NCI-H2171 treated with DMSO at 0.1 percent for 48 hours (cell line): ENCODE measurements at regions not wholly inside any gene's neighbourhood (a gene's known extent, or its start where the extent isn't known, plus 50 kb on each side); places are given as distances from the start of the nearest gene placed in this dataset.
"Not testable (repeated sequence)": the region's sequence is repeated elsewhere in the genome, so short reads cannot be mapped to it uniquely, and the experiment has no call there.

ENCODE experiments used
- DNase-seq: peaks from one replicate; lab custom pipeline; 2025; lab: John Stamatoyannopoulos, UW

DNA sequence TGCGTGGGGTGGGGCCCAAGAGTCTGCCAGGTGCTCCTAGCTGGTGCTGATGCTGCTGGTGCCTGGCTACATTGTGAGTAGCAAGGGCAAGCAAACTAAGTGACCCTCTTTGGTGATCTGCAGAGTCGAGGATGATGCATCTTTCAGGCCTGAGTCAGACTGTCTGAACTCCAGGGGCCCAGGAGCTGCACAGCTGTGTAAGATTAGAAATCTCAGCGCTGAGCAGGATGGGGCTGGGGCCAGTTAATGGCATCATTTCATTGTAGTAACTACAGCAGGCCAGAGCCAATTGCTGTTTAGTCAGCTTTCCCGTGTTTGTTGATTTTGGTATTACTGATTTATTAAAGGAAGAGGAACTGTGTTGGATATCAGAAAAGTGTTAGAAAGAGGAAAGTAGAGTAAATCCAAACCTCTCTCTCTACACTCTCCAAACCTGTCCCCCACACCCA, 365.2 kb downstream of the PAX1 start:
- DNase-seq, result no peak

DNA sequence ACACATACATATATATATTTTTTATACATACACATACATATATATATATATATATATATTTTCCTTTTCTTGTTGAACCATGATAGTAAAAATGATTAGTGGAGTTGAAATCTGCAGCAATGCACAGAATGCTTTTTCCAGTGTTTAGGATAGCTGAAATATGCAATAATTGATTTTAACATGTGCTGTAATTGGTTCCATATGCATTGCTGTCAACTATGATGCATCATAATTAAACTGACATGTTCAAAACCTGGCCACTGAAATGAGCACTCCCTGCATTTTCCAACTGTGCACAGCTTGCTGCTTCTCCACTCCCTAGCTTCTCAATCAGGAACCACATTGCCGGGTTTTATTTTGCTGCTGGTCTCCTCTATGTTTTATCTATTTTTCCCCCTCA, 358.3 kb downstream of the PAX1 start:
- no peak for DNase-seq

DNA sequence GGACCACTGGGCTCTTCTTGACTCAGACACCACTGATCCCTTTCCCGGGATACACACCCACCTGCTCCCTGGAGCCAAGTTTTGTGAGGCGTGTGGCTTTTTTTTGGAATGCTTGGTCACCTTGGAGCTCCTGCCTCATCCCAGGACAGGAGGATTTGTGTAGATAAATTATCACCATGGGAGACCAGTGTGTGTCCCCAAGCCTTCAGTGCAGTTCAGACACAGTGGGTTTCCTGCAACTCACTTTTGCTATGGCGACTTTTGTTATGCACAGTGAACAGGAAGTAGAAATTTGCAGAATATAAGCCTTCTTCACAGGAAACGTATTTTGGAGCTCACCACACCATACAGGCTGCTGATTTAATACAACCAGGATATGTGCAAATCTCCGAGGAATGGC, 357.4 kb downstream of the PAX1 start:
- no peak for DNase-seq

DNA sequence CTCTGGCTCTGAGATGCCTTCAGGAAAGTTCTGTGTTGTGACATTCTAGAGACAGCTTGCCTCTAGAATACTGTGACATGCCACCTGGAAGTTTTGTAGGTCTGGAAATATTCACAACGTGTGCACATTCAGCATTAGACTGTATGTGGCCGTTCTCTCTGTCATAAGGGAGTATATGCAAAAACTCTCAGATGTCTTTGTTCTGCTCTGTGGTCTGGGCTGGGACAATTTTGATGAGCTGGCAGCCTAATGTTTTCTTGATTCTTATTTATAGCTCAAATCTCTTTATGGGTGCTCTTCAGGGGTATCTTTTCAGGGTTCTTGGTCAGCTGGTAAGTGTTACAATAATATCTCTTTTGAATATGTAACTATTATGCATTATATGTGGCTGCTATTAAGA, 355.1 kb downstream of the PAX1 start:
- DNase-seq, result no peak

DNA sequence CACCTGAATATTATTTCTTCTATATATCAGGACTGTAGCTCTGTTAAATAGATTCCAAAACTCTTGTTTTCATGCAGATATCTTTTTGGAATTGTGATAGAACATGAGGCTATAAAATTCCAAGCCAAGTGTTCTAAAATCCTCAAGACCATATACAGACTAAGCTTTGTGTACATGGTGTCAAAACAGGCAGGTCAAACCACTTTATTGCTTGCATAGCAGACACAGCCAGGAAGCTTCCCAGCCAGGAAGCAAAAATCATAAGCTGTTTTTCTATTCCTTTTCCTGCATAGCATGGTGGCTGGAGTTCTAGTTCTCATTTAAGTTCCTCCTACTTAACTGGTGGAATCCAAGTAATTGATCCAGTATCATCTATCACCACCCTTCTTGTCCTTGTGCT, 353.3 kb downstream of the PAX1 start:
- DNase-seq, result no peak

DNA sequence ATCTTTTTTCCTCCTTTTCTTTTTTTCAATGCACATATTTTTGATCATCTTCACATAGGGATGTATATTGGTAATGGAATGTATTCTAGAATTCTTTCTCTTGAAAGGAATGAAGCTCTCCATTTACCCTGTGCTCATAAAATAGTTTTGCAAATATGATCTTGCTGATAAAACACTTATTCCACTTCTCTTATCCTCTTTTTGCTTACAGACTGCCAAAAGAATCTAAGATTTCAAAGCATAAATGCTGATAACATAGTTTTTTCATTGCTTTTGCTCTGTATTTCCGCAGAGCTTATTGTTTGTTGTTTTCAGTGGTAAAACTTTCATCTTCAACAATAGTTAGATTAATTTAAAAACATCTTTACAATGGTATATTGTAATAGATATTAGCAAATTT, 350.5 kb downstream of the PAX1 start:
- DNase-seq, result no peak

DNA sequence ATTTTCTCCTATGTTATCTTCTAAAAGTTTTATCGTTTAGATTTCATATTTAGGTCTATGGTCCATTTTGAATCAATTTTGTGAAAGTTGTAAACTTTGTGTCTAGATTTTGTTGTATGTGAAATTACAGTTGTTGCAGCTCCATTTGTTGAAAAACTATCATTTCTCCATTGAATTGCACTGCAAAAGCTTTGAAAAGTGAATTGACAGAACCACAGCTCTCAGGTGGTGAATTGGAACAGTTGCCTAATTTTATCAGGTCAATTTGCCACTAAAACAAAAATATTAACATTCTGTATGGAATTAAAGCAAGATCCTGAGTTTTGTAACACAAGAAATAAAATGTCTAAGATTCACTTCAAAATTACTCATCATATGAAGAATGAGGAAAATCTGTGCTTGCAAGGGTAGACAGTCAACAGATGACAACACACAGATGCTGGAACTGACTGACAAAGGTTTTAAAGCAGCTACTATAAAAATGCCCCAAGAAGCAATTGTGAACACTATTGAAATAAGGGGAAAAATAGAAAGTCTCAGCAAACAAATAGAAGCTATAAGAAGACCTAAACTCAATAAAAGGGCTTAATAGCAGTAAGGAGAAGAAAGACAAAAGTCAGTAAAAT, 346.7 kb downstream of the PAX1 start:
- DNase-seq, result no peak

DNA sequence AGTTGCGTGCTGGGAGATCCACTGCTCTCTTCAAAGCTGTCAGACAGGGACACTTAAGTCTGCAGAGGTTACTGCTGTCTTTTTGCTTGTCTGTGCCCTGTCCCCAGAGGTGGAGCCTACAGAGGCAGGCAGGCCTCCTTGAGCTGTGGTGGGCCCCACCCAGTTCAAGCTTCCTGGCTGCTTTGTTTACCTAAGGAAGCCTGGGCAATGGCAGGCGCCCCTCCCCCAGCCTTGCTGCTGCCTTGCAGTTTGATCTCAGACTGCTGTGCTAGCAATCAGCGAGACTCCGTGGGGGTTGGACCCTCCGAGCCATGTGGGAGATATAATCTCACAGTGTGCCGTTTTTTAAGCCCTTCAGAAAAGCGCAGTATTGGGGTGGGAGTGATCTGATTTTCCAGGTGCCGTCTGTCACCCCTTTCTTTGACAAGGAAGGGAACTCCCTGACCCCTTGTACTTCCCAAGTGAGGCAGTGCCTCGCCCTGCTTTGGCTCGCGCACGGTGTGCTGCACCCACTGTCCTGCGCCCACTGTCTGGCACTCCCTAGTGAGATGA, 340.6 kb downstream of the PAX1 start:
- not testable (repeated sequence) for DNase-seq

DNA sequence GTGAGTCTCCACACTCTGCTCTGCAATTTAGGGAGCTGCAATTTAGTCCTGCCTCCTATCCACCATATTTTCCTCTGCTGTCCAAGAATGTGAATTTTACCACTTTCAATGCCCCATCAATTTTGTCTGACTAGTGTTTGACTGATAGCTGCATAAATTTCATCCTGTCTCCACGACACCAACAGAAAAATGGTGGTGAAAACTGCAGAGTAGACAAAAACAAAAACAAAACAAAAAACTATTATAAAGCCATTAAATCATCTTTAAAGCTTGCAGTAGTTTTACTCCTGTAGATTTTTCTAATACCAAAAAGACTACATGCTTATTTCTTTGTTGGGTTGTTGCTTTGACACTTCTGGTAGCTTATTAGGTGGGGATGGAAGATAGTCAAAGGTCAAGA, 322.0 kb downstream of the PAX1 start:
- no peak for DNase-seq

DNA sequence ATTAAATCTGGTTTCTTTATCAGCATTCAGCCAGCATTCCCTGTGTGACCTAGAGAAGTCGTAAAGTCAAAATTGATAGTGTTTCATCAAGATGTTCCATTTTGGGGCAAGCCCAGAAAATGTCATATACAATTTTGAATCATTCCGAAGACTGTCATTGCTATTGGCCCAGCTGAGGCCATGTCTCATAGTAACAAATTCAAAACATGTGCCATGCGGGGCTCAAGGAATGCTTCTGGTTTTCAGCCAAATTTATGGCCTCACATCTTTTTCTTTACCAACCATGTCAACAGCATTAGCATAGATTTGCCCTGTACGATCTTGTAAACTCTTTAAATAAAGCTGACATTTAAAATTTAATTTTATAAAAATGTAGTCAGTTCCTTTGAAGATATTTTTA, 314.7 kb downstream of the PAX1 start:
- DNase-seq, result no peak

DNA sequence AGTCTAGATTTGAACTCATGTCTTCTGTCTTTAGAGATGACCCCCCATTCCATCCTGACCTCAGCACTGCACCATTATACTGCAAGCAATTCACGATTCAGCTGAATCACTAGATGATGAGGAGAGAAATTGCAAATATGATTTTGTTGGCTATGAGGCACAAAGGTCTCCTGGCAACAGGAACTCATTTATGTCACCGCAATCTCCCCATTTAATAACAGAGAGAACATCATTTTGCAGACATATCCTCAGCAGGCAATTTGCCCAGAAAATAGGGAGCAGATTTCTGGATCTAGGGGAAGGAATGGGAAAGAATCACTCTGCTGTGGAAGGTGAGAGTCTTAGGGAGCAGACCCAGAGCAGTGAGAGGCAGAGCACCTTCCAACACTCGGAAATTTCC, 303.0 kb downstream of the PAX1 start:
- DNase-seq, result no peak

DNA sequence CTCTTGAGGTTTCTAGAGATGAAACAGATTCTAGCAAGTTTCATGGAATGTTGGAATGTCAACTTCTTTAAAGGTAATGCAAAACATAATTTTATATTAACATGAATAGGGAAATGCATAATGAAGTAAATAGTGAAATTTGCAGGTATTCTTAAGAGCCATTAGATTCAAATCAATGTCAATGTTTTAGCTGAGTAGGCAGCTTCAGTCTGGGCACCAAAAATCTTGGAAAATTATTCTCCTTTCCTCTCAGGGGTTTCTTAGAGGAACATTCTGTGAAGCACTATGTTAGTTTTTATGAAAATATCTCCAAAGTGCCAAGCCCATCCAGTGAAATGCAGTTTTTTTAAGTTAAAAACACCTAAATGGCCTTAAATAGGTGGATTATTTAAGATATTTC, 300.8 kb downstream of the PAX1 start:
- DNase-seq, result no peak

DNA sequence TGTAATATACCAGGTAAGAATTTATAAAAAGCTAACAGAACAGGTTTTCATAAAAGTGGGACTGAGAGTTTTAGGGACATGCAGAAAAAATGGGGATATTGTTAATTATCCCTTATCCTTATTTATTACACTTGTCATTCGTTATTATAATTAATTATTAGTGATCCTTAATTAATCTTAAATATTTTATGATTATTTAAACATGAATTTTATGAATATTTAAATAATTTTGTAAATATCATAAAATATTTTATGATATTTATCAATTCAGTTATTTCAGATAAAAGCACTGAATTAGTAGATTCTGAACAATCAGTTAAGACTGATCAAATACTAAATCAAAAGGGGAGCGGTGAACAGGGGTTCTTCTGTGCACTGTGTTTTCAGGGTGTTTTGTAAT, 300.1 kb downstream of the PAX1 start:
- no peak for DNase-seq

DNA sequence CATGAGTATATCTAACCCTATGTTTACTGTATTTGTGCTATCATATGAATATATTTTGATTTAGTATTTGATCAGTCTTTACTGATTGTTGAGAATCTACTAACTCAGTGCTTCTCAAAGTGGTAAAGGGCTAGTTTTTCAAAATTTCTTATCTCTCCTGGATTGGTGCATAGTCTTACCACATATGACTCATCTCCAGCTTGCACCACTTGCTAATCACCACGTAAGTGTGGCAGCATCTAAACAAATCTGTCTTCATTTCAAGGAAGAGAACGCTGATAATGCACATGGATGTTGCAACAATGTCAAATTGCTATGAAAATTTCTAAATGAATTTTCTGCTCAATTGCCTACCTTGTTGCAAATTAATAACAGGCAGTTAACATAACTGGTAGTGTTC, 299.5 kb downstream of the PAX1 start:
- no peak for DNase-seq

DNA sequence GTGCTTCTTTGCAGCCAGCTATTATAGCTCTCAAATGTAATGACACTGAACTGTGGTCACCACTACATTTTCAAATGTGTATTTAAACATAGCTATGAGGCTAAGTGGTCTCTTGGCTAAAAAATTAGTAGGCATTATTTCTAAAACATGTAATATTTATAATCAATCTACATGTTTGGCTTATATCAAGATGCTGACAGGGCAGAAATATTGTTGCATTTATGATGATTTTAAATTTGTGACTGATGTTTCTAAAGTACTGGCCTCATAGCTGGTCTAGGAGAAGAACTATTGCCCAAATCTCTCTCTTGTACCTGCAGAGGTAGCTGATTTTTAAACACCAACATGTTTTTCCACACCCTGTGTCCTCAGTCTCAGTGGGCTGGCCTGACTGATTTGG, 298.2 kb downstream of the PAX1 start:
- DNase-seq, result no peak

DNA sequence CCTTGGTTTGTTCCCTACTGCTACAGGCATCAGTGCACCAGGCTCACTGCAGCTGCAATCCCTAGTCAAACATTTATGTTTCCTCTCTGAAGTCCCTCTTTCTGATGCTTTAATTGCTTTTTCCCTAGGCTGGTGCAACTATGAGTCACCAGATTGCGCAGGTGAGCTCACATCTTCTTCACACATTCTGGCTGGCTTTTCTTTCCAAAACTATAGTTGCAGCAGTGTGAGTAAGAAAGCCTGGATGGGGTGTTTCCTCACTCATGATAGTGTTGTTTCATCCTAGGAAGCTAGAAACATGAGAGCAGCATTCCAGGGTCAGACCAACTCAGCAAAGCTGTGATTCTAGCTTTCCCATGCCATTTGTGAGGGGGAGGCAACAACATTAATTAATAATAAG, 296.4 kb downstream of the PAX1 start:
- no peak for DNase-seq

DNA sequence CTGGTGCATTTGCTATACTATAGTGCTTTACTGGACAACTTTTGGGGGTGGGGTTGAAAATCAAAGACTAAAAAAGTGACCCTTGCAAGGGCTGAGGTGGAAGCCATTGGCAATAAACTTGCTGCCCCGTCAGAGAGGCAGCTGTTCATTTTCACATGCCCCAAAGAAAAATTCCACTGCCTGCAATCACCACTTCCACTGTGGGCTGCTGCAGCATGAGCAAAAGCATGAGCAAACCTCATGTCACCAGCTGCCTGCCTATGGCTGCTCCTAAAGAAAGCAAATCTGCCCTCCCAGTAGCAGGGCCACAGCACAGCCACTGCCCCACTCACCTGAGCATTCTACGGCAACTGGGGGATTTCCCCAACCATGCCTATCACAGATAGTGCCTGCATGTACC, 290.0 kb downstream of the PAX1 start:
- no peak for DNase-seq

DNA sequence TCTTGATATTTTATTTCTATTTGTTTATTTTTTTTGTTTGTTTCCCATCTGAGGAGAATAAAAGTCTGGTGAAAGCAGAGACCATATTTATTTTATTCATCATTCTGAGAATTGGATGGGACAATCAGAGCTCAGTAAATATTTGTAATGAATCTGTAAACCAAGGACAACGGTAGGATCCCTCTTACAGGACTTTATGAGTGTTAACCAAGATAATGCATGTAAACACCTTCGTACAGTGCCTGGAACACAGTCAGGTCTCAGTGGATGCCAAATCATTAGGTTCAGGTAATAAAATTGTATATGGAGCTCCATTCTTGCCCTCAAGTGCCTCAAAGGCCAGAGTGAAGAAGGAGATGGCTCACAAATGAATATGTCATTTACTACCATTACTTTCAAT, 288.7 kb downstream of the PAX1 start:
- no peak for DNase-seq

DNA sequence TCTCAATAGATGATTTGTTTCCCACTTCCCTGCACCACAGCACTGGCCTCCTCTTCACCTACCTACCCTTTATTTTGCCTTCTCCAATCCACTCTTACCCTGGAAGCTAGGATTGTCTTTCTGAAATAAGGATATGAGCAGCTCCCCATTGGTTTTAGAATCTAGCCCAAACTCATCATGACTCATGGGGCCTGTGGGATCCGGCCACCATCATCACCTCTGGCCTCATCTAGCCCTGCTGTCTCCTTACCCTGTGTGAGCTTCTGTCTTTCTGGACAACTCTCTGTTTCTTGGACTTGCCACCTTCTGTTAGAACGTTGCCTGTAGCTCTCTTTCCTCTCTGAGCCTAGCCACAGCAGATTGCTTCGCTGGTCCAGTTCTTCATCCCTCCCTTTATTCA, 277.1 kb downstream of the PAX1 start:
- no peak for DNase-seq

DNA sequence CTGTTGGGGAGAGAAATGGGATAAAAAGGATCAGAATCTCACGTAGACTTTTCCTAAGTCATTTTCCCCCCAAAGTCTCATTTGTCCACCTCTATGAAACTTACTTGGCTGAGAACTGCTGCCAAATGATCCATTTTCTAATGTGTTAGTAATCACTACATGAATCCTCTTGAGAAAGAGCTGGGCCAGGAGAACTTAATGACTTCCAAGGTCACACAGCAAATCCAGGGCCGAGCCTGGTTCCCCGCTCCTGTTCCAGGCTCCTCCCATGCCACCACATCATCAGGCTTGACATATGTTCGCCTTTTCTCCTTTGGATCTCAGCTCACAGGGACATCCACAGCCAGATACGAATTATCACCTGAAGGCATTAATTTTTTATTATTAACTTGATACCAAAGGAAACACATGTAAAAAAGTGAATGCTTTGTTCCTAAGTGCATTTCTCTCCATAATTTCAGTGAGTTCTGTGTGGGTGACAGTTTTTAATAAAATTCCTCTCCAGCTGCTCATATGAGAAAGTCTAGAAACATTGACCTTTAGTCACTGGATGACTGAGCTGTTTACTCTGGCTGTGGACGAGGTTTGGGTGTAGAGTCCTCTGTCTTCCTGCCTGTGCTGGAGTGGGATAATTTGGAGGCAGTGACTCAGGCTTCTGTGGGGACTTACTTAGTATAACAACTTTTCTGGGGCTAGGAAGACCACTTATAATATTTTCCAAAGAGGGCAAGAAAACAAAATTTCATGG, 276.3 kb downstream of the PAX1 start:
- no peak for DNase-seq

DNA sequence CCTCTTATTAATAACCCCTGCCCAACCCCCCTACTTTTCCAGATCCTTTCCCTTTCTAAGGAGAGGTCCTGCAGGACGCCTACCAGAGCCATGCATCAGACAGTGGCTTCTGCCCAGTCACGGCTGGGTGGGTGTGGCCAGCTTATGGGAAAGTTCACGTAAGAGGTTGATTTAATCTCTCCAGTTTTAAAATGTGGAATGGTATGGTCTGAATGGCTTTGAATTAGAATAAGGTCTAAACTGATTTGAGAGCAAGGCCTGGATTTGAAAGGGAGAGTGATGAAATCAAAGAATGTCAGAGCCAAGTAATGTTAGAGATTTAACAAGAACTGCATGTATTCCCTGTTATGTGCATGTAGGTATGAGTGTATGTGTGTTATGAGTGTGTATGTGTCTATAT, 275.7 kb downstream of the PAX1 start:
- DNase-seq, result no peak

DNA sequence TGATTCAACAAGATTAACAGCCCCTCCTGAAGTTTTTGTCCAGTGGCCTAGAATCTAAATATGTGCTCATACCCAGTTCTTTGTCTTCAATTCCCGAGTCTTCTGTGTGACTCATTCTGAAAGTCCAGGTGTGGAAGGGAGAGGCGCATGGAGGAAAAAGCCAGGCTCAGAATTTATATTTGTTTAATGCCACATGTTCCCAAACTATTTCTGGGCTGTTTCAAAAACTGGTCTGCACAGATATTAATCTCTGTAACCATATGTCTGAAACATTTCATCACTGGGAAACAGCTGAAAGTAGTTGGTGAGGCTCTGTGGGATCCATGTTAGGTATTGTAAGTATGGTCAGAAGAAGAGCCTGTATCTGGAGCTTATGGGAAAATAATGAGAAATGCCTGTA, 266.0 kb downstream of the PAX1 start:
- DNase-seq, result no peak

DNA sequence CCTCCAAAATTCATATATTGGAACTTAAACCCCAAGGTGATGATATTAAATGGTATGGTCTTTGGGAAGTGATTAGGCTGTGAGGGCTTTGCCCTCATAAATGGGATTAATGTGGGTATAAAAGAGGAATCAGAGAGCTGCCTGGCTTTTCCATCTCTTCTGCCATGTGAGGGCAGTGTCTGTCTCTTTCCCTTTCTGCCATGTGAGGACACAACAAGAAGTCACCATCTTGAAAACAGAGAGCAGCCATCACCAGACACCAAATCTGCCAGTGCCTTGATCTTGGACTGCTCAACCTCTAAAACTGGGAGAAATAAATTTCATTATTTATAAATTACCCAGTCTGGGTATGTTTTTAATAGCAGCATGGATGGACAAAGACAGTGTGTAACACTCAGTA, 263.0 kb downstream of the PAX1 start:
- DNase-seq, result no peak

DNA sequence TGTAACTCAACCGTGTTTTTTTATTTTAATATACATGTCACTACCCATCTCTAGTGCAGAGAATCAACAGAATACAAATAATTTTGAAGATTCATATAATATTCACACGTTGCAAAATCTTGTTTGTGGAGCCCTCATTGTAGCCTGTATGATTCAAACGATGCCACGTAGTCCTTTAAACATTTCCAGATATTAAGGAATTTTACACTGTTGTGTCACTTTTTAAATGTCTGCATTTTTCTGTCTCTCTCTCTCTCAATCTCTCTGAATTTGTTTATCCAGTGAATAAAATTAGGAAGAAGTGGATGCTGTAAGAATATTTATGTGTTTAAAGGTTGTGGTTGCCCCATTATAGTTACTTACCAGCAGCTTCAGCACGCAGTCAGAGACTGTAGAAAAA, 262.0 kb downstream of the PAX1 start:
- DNase-seq, result no peak
